Mucosa of rectum (tissue), 2 donors: ENCODE measurements at regions not wholly inside any gene's neighbourhood (a gene's known extent, or its start where the extent isn't known, plus 50 kb on each side); places are given as distances from the start of the nearest gene placed in this dataset.
"Not testable (repeated sequence)": the region's sequence is repeated elsewhere in the genome, so short reads cannot be mapped to it uniquely, and the experiment has no call there.

ENCODE experiments used
- H3K27ac ChIP-seq, 2 donors: one replicate each; pipeline ENCODE4 v1.7.0; 2013; ENCODE audit warnings: inconsistent platforms in 2 of 2, low read depth in 2 of 2, low read length in 2 of 2
- H3K27me3 ChIP-seq, 2 donors: one replicate each; pipeline ENCODE4 v1.7.0; 2013; ENCODE audit warnings: low read length in 2 of 2; ENCODE audit not compliant: control insufficient read depth in 2 of 2, insufficient read depth in 2 of 2
- H3K36me3 ChIP-seq, 2 donors: one replicate each; pipeline ENCODE4 v1.7.0; 2013; ENCODE audit warnings: low read length in 2 of 2; ENCODE audit not compliant: control insufficient read depth in 2 of 2, insufficient read depth in 2 of 2
- H3K4me1 ChIP-seq, 2 donors: one replicate each; pipeline ENCODE4 v1.7.0; 2013; ENCODE audit warnings: low read length in 2 of 2, mild to moderate bottlenecking in 1 of 2; ENCODE audit not compliant: control insufficient read depth in 2 of 2, insufficient read depth in 2 of 2
- H3K4me3 ChIP-seq, 2 donors: one replicate each; pipeline ENCODE4 v1.7.0; 2013; ENCODE audit warnings: low read length in 2 of 2
- H3K9ac ChIP-seq, 2 donors: one replicate each; pipeline ENCODE4 v1.7.0; 2013; ENCODE audit warnings: low read length in 2 of 2, low read depth in 1 of 2, mild to moderate bottlenecking in 1 of 2
- H3K9me3 ChIP-seq, 2 donors: one replicate each; pipeline ENCODE4 v1.7.0; 2013; ENCODE audit warnings: low read length in 2 of 2; ENCODE audit not compliant: control insufficient read depth in 2 of 2
- donor health status: healthy.
- donor health status: Normal muscosa, but diverticular disease.

GRCh38 chr4:128673159-128673558, 136.3 kb upstream of the JADE1 start:
- H3K9me3 ChIP-seq, H3K27me3 ChIP-seq, H3K4me1 ChIP-seq, H3K4me3 ChIP-seq, H3K36me3 ChIP-seq, H3K27ac ChIP-seq, H3K9ac ChIP-seq: not testable (repeated sequence)

DNA sequence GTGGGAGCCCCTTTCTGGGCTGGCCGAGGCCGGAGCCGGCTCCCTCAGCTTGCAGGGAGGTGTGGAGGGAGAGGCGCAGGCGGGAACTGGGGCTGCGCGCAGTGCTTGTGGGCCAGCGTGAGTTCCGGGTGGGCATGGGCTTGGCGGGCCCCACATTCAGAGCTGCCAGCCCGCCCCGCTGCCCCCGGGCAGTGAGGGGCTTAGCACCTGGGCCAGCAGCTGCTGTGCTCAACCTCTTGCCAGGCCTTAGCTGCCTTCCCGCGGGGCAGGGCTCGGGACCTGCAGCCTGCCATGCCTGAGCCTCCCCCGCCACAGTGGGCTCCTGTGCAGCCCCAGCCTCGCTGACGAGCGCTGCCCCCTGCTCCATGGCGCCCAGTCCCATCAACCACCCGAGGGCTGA, 136.9 kb upstream of the JADE1 start:
- H3K4me3 ChIP-seq, H3K36me3 ChIP-seq, H3K9me3 ChIP-seq, H3K9ac ChIP-seq, H3K27ac ChIP-seq, H3K4me1 ChIP-seq, H3K27me3 ChIP-seq: not testable (repeated sequence)

GRCh38 chr4:128670513-128670912, 139.0 kb upstream of the JADE1 start:
- Histone ChIP-seq H3K36me3 (no peaks in the 10 kb centered on the region), H3K9ac (no peak overlapping the region), H3K9me3 (no peaks in the 10 kb centered on the region), H3K4me3 (no peak overlapping the region), H3K27ac (no peak overlapping the region), H3K27me3 (no peaks in the 10 kb centered on the region), H3K4me1 (no peaks in the 10 kb centered on the region)

DNA sequence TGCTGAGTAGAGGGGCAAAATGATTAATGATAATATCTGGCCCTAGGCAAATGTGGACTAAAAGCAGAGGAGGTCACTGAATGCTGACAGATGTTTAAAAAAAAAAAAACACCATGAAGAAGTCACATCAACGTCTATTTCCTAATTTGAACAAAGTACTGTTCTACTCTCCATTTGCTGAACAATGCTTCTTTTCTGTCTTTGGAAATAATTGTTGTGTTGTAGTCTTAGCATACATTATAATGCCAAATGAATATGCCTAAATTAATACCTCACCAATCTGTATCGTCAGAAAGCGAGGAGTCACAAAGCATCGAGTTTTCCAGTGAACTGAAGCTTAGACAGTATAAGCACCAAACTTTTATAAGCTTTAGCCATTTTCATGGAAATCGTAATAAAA, 140.9 kb upstream of the JADE1 start:
- Histone ChIP-seq H3K27ac (no peak overlapping the region), H3K9ac (no peak overlapping the region)

GRCh38 chr4:128665514-128665913, 144.0 kb upstream of the JADE1 start:
- H3K9ac ChIP-seq: no peak overlapping the region
- H3K27ac ChIP-seq: no peak overlapping the region
- no peaks in the 10 kb centered on the region for H3K36me3 ChIP-seq
- H3K4me1 ChIP-seq: no peaks in the 10 kb centered on the region
- no peaks in the 10 kb centered on the region for H3K9me3 ChIP-seq
- no peak overlapping the region for H3K4me3 ChIP-seq
- no peaks in the 10 kb centered on the region for H3K27me3 ChIP-seq

More for the DNA sequence above, 140.9 kb upstream of the JADE1 start:
- Histone ChIP-seq H3K27me3 (no peaks in the 10 kb centered on the region), H3K4me3 (no peak overlapping the region), H3K4me1 (no peaks in the 10 kb centered on the region), H3K9me3 (no peaks in the 10 kb centered on the region), H3K36me3 (no peaks in the 10 kb centered on the region)

GRCh38 chr4:128663325-128663724, 146.2 kb upstream of the JADE1 start:
- H3K4me1 ChIP-seq: peaks cover 0 to 3% of the 10 kb centered on the region in 2 donors
- no peaks in the 10 kb centered on the region for H3K27me3 ChIP-seq
- H3K27ac ChIP-seq: no peak overlapping the region
- no peaks in the 10 kb centered on the region for H3K36me3 ChIP-seq
- H3K4me3 ChIP-seq: no peak overlapping the region
- H3K9ac ChIP-seq: no peak overlapping the region
- no peaks in the 10 kb centered on the region for H3K9me3 ChIP-seq

DNA sequence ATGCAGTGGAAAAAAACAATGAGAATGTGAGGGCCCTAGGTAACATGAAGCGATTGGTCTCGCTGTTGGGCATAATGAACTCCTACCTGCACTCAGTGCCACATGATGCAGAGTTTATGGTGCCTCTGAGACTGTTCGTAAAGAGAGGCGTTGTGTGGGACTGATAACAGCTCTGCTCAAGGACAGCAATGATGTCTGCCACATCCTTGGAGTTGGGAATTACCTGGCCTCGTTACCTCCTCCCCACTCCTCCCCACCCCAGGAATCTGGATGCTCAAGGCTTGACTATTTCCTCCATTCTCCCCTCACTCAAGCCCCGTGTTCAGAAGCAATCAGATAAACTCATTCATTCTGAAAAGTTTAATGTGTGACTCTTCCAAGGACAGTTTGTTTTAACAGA, 148.0 kb upstream of the JADE1 start:
- Histone ChIP-seq H3K4me1 (peaks cover 0 to 6% of the 10 kb centered on the region in 2 donors), H3K4me3 (no peak overlapping the region), H3K9ac (no peak overlapping the region), H3K36me3 (no peaks in the 10 kb centered on the region), H3K9me3 (no peaks in the 10 kb centered on the region), H3K27me3 (no peaks in the 10 kb centered on the region), H3K27ac (no peak overlapping the region)

- Histone ChIP-seq H3K27me3 (no peaks in the 10 kb centered on the region), H3K4me3 (no peak overlapping the region), H3K27ac (no peak overlapping the region), H3K4me1 (peaks cover 0 to 6% of the 10 kb centered on the region in 2 donors), H3K9ac (no peak overlapping the region), H3K9me3 (no peaks in the 10 kb centered on the region), H3K36me3 (no peaks in the 10 kb centered on the region)
Measured at GRCh38 chr4:128660361-128661215, 148.9 kb upstream of the JADE1 start.

GRCh38 chr4:128658214-128658631, 151.3 kb upstream of the JADE1 start:
- Histone ChIP-seq H3K36me3 (no peaks in the 10 kb centered on the region), H3K9me3 (no peaks in the 10 kb centered on the region), H3K4me3 (no peak overlapping the region), H3K27me3 (no peaks in the 10 kb centered on the region), H3K27ac (no peak overlapping the region), H3K4me1 (peaks cover 0 to 12% of the 10 kb centered on the region in 2 donors), H3K9ac (no peak overlapping the region)

DNA sequence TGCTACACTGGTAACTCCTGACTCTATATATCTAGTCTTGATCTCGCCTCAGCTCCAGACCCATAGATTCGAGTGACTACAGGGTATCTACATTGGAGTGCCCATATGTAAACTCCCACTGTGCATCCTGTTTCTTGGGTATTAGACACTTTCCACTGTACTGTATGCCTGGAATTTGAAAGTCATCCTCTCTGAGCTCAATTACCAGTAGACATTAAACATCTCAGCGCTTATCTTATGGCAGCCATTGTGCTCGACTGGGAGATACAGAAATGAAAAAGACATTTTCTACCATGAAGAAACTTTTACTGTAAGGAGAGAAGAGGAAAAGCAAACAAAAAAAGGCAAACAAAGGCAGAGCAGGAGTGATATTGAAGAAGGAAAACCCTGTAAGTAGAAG, 151.9 kb upstream of the JADE1 start:
- H3K4me1 ChIP-seq: peaks cover 0 to 12% of the 10 kb centered on the region in 2 donors
- H3K27me3 ChIP-seq: no peaks in the 10 kb centered on the region
- H3K27ac ChIP-seq: no peak overlapping the region
- H3K9ac ChIP-seq: no peak overlapping the region
- no peaks in the 10 kb centered on the region for H3K9me3 ChIP-seq
- H3K36me3 ChIP-seq: no peaks in the 10 kb centered on the region
- no peak overlapping the region for H3K4me3 ChIP-seq
